Peyer's patch (tissue), 4 donors: ENCODE measurements at regions not wholly inside any gene's neighbourhood (a gene's known extent, or its start where the extent isn't known, plus 50 kb on each side); places are given as distances from the start of the nearest gene placed in this dataset.

Experiments
- CTCF ChIP-seq, 6 experiments: fragments of 450-650 bp in 4 of 6; fragments of 200-600 bp in 2 of 6; sonication (generic) in 1 of 6; IDR thresholded peaks; one replicate each; pipeline ENCODE4 v1.5.1; 2017 to 2019; ENCODE audit warnings: antibody characterized with exemption in 6 of 6, mild to moderate bottlenecking in 3 of 6, moderate library complexity in 1 of 6
- POLR2A ChIP-seq, 2 donors: fragments of 450-650 bp; IDR thresholded peaks; one replicate each; pipeline ENCODE4 v1.5.1; 2017; ENCODE audit warnings: antibody characterized with exemption in 2 of 2, mild to moderate bottlenecking in 2 of 2, moderate library complexity in 2 of 2

GRCh38 chr13:90014038-90014437, 1333.4 kb upstream of the MIR17HG start:
- TF ChIP-seq CTCF (IDR thresholded peaks at IDR 0.05) = no peak
- no peak for TF ChIP-seq POLR2A (IDR thresholded peaks at IDR 0.05)
